Muscle of arm (tissue), 1 donor: ENCODE measurements at regions not wholly inside any gene's neighbourhood (a gene's known extent, or its start where the extent isn't known, plus 50 kb on each side); places are given as distances from the start of the nearest gene placed in this dataset.
"Not testable (repeated sequence)": the region's sequence is repeated elsewhere in the genome, so short reads cannot be mapped to it uniquely, and the experiment has no call there.

Source experiments
- DNase-seq: peaks from one replicate; pipeline ENCODE4 v3.0.0-alpha.2; 2013

GRCh38 chr18:28281400-28281799, 104.5 kb upstream of the CDH2 start:
- DNase-seq = no peak

DNA sequence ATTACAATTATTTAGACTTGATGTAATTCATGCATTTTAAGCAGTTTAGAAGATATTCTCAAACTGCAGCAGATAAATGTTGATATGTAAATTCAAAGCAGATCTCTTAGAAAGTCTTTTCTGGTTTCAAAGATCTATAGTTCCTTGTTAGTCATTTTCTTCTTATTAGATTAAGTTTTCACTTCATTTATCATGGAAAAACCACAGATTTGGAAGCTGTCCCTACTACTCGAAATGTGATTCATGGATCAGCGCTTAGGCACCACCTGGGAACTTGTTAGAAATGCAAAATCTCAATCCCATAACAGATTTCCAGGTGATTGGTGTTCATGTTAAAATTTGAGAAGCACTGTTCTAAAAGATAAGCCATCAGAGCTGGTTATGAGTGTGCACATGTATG, 92.8 kb upstream of the CDH2 start:
- DNase-seq = no peak

DNA sequence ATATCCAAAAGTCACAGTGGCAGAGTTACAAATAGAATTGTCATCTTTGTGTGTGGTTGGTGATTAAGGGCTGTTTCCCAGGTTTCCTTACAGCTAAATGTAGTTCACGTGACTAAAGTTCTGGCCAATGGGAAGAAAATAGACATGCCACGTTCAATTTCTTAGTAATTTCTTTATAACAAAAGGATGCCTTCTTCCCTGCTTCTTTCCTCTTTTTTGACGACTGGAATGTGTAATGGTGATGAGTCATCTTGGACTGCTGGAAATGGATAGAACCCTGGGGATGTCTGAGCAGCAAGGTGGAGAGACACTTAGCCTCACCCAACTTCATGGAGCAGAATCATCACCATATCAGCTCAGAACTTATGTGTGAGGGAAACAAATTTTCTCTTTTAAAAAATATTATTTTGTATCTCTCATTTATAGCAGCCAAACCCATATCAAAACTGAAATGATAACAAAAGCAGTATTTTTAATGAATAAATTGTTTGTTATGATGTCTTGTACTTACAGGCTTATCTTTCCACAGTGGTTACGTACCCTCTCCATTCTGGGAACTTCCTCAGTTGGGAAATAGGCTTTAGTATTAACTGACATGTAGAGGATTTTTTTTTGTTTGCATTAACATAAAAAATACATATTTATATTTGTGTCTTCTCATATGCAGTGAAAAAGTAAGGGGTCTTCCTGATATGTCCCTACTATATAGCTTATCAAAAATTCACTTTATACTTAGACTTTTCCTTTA, 91.1 kb upstream of the CDH2 start:
- DNase-seq = no peak

GRCh38 chr18:28267276-28267675, 90.3 kb upstream of the CDH2 start:
- DNase-seq = no peak

- DNase-seq = no peak
Observed at GRCh38 chr18:28256166-28256565, 79.2 kb upstream of the CDH2 start.

DNA sequence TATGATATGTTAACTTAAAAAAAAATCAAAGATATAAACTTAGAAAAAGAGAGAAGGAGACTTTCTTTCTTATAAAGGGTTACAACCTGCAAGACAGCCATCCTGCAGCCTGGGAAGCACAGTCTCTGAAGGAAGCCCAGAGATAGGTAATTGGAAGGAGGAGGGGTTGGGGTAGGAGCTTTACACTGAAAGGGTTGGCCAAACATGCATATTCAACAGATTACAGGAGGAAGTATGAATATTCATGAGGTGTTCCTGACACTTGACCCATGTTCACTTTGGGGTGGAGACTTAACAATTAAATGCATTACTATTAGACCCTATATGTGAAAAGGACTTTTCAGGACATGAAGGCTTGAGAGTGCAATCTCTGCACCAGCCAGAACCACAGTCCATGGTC, 71.7 kb upstream of the CDH2 start:
- DNase-seq = no peak

DNA sequence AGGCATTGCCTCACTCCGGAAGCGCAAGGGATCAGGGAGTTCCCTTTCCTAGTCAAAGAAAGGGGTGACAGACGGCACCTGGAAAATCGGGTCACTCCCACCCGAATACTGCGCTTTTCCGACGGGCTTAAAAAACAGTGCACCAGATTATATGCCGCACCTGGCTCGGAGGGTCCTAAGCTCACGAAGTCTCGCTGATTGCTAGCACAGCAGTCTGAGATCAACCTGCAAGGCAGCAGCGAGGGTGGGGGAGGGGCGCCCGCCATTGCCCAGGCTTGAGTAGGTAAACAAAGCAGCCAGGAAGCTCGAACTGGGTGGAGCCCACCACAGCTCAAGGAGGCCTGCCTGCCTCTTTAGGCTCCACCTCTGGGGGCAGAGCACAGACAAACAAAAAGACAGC, 63.7 kb upstream of the CDH2 start:
- DNase-seq = not testable (repeated sequence)

DNA sequence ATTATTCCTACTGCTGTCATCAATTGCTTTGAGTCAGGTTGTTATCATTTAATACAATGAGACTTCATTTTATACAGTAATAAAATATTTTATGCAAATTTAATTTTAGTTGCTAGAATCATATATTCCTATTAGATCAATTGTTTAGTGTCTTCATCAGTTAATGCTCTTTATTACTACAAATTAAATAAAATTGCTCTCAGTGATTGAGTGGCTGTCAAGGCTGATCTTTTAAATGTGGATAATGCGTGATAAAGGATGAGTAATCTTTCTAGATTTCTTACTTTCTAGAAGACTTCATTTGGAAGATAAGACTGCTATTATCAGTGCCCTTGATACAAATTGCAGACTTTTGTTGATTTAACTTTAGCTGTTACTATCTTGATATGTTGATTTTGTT, 59.6 kb upstream of the CDH2 start:
- DNase-seq = no peak
